Mesendoderm (in vitro differentiated cells): ENCODE measurements at regions not wholly inside any gene's neighbourhood (a gene's known extent, or its start where the extent isn't known, plus 50 kb on each side); places are given as distances from the start of the nearest gene placed in this dataset.
A peak's percentile ranks its signal among the peaks of the same experiment; 100 is the strongest.

Experiments
- DNase-seq: peaks from one replicate; pipeline ENCODE4 v3.0.0; 2013
- H2AK5ac ChIP-seq: 2 replicates; pipeline ENCODE4 v1.6.1; 2013; ENCODE audit warnings: low read length, inconsistent platforms
- H2BK120ac ChIP-seq: 2 replicates; pipeline ENCODE4 v1.6.1; 2013; ENCODE audit warnings: low read depth, mild to moderate bottlenecking, low read length, moderate library complexity, mixed read lengths
- H2BK15ac ChIP-seq: replicated peaks from 2 replicates; pipeline ENCODE4 v1.6.1; 2013; ENCODE audit warnings: low read depth, mild to moderate bottlenecking, moderate library complexity
- H2BK5ac ChIP-seq: 2 replicates; pipeline ENCODE4 v1.6.1; 2013; ENCODE audit warnings: low read length, inconsistent platforms
- H3K18ac ChIP-seq: 2 replicates; pipeline ENCODE4 v1.6.1; 2013; ENCODE audit warnings: mild to moderate bottlenecking, low read length, mixed read lengths
- H3K23ac ChIP-seq: one replicate; pipeline ENCODE4 v1.6.1; 2013; ENCODE audit warnings: low read length
- H3K27ac ChIP-seq: 2 replicates; pipeline ENCODE4 v1.5.1; 2013; ENCODE audit warnings: low read depth, mild to moderate bottlenecking, inconsistent platforms, low read length, moderate library complexity
- H3K27me3 ChIP-seq: 2 replicates; pipeline ENCODE4 v1.6.1; 2013; ENCODE audit warnings: low read length, control low read depth, mild to moderate bottlenecking, inconsistent platforms; ENCODE audit not compliant: insufficient read depth, poor library complexity
- H3K36me3 ChIP-seq: 2 replicates; pipeline ENCODE4 v1.6.1; 2013; ENCODE audit warnings: low read length, inconsistent platforms; ENCODE audit not compliant: control insufficient read depth, insufficient read depth
- H3K4ac ChIP-seq: one replicate; pipeline ENCODE4 v1.6.1; 2013; ENCODE audit warnings: low read depth, mild to moderate bottlenecking, low read length, moderate library complexity
- H3K4me1 ChIP-seq: 2 replicates; pipeline ENCODE4 v1.6.1; 2013; ENCODE audit warnings: low read depth, low read length, inconsistent platforms; ENCODE audit not compliant: control insufficient read depth
- H3K4me2 ChIP-seq: 2 replicates; pipeline ENCODE4 v1.6.1; 2013; ENCODE audit warnings: low read length
- H3K4me3 ChIP-seq: 2 replicates; pipeline ENCODE4 v1.5.1; 2013; ENCODE audit warnings: mild to moderate bottlenecking, low read length
- H3K56ac ChIP-seq: one replicate; pipeline ENCODE4 v1.6.1; 2013; ENCODE audit warnings: low read length
- H3K79me1 ChIP-seq: 2 replicates; pipeline ENCODE4 v1.6.1; 2013; ENCODE audit warnings: low read length, inconsistent platforms
- H3K79me2 ChIP-seq: 2 replicates; pipeline ENCODE4 v1.6.1; 2013; ENCODE audit warnings: mild to moderate bottlenecking, low read length; ENCODE audit not compliant: control insufficient read depth, insufficient read depth
- H3K9ac ChIP-seq: 2 replicates; pipeline ENCODE4 v1.6.1; 2013; ENCODE audit warnings: low read length, inconsistent platforms
- H4K5ac ChIP-seq: one replicate; pipeline ENCODE4 v1.6.1; 2013; ENCODE audit warnings: low read length
- H4K8ac ChIP-seq: one replicate; pipeline ENCODE4 v1.6.1; 2013; ENCODE audit warnings: low read depth, mild to moderate bottlenecking, control low read depth, low read length, moderate library complexity
- WGBS: extraction: QIAGEN DNeasy Blood & Tissue Kit; methylation state at CpG from one replicate; pipeline ENCODE4 v1.1.7; 2013; ENCODE audit warnings: low lambda C conversion rate, missing lambda C conversion rate; ENCODE audit not compliant: insufficient coverage; ENCODE audit errors: extremely low coverage; 5-methylcytosine and 5-hydroxymethylcytosine counted together

- Histone ChIP-seq H3K27me3 (no peaks in the 10 kb centered on the region), H3K79me1 (peaks cover 10% of the 10 kb centered on the region), H3K27ac (no peak overlapping the region), H2BK120ac (no peak overlapping the region), H2AK5ac (no peak overlapping the region), H4K5ac (no peak overlapping the region), H2BK15ac (no peak overlapping the region), H3K36me3 (no peaks in the 10 kb centered on the region), H3K79me2 (peaks cover 17% of the 10 kb centered on the region), H3K56ac (no peak overlapping the region), H3K18ac (no peak overlapping the region), H3K9ac (no peak overlapping the region), H2BK5ac (no peak overlapping the region), H3K4me3 (no peak overlapping the region), H3K23ac (no peak overlapping the region), H3K4ac (no peak overlapping the region), H4K8ac (no peak overlapping the region), H3K4me1 (peaks cover 34% of the 10 kb centered on the region), H3K4me2 (no peak overlapping the region)
- peak; percentile 63 for DNase-seq
- WGBS: 100% methylated on average over 1 of the region's 5 CpGs
These were observed 69.0 kb downstream of the SIPA1L2 start for GRCh38 chr1:232560940-232561339.

- peaks cover 18% of the 10 kb centered on the region for H3K79me2 ChIP-seq
- no peaks in the 10 kb centered on the region for H3K36me3 ChIP-seq
- peak overlapping the region; percentile 52 for H3K9ac ChIP-seq
- no CpG with 5 or more reads among the region's 1 CpG for WGBS
- H2BK15ac ChIP-seq: no peak overlapping the region
- H3K79me1 ChIP-seq: peaks cover 7% of the 10 kb centered on the region
- H3K27me3 ChIP-seq: no peaks in the 10 kb centered on the region
- no peak overlapping the region for H2BK120ac ChIP-seq
- no peak overlapping the region for H3K4me3 ChIP-seq
- peak overlapping the region; percentile 98 for H3K18ac ChIP-seq
- peak; percentile 96 for DNase-seq
- H3K56ac ChIP-seq: peak overlapping the region; percentile 80
- peak overlapping the region; percentile 99 for H2BK5ac ChIP-seq
- no peak overlapping the region for H3K23ac ChIP-seq
- peak overlapping the region; percentile 92 for H3K27ac ChIP-seq
- H4K5ac ChIP-seq: peak overlapping the region; percentile 40
- peaks cover 43% of the 10 kb centered on the region for H3K4me1 ChIP-seq
- no peak overlapping the region for H4K8ac ChIP-seq
- H3K4me2 ChIP-seq: no peak overlapping the region
- peak overlapping the region; percentile 40 for H2AK5ac ChIP-seq
- H3K4ac ChIP-seq: peak overlapping the region; percentile 99
These were observed 71.0 kb downstream of the SIPA1L2 start for GRCh38 chr1:232558954-232559353.

GRCh38 chr1:232557502-232558191 is 72.3 kb downstream of the SIPA1L2 start:
- H3K36me3 ChIP-seq: no peaks in the 10 kb centered on the region
- peaks cover 8% of the 10 kb centered on the region for H3K79me1 ChIP-seq
- no peaks in the 10 kb centered on the region for H3K27me3 ChIP-seq
- H2BK15ac ChIP-seq: peak overlapping the region; percentile 23
- H3K23ac ChIP-seq: peak overlapping the region; percentile 20
- DNase-seq: peak; percentile 96
- peak overlapping the region; percentile 92 for H3K56ac ChIP-seq
- peak overlapping the region; percentile 92 for H3K27ac ChIP-seq
- peak overlapping the region; percentile 99 for H2BK120ac ChIP-seq
- peaks cover 23% of the 10 kb centered on the region for H3K79me2 ChIP-seq
- H3K9ac ChIP-seq: peak overlapping the region; percentile 62
- peak overlapping the region; percentile 37 for H3K4me2 ChIP-seq
- H3K18ac ChIP-seq: peak overlapping the region; percentile 98
- peak overlapping the region; percentile 100 for H2BK5ac ChIP-seq
- WGBS: no CpG with 5 or more reads among the region's 3 CpGs
- no peak overlapping the region for H4K8ac ChIP-seq
- no peak overlapping the region for H3K4me3 ChIP-seq
- H4K5ac ChIP-seq: peak overlapping the region; percentile 36
- H3K4me1 ChIP-seq: peaks cover 48% of the 10 kb centered on the region
- H2AK5ac ChIP-seq: peak overlapping the region; percentile 45
- peak overlapping the region; percentile 98 for H3K4ac ChIP-seq

GRCh38 chr1:232557096-232557495 is 72.8 kb downstream of the SIPA1L2 start:
- peak overlapping the region; percentile 92 for H3K27ac ChIP-seq
- H4K8ac ChIP-seq: peak overlapping the region; percentile 30
- H3K4me1 ChIP-seq: peaks cover 48% of the 10 kb centered on the region
- no peaks in the 10 kb centered on the region for H3K27me3 ChIP-seq
- peaks cover 11% of the 10 kb centered on the region for H3K79me1 ChIP-seq
- peak overlapping the region; percentile 12 for H3K4me2 ChIP-seq
- peaks cover 25% of the 10 kb centered on the region for H3K79me2 ChIP-seq
- no CpG with 5 or more reads among the region's 7 CpGs for WGBS
- H3K4me3 ChIP-seq: no peak overlapping the region
- H3K9ac ChIP-seq: peak overlapping the region; percentile 48
- peak overlapping the region; percentile 98 for H3K18ac ChIP-seq
- H3K23ac ChIP-seq: peak overlapping the region; percentile 9
- H3K36me3 ChIP-seq: no peaks in the 10 kb centered on the region
- peak overlapping the region; percentile 100 for H2BK5ac ChIP-seq
- DNase-seq: peak; percentile 85
- peak overlapping the region; percentile 73 for H2AK5ac ChIP-seq
- H4K5ac ChIP-seq: peak overlapping the region; percentile 52
- peak overlapping the region; percentile 99 for H2BK120ac ChIP-seq
- H3K56ac ChIP-seq: peak overlapping the region; percentile 77
- H3K4ac ChIP-seq: peak overlapping the region; percentile 99
- peak overlapping the region; percentile 61 for H2BK15ac ChIP-seq

GRCh38 chr1:232556351-232556750 is 73.6 kb downstream of the SIPA1L2 start:
- Histone ChIP-seq H3K79me1 (peaks cover 7% of the 10 kb centered on the region), H3K27me3 (no peaks in the 10 kb centered on the region), H3K9ac (no peak overlapping the region), H3K4me1 (peaks cover 43% of the 10 kb centered on the region), H3K18ac (peak overlapping the region; percentile 68), H3K4ac (peak overlapping the region; percentile 43), H2BK5ac (no peak overlapping the region), H3K27ac (peak overlapping the region; percentile 92), H4K5ac (no peak overlapping the region), H3K56ac (peak overlapping the region; percentile 26), H3K23ac (no peak overlapping the region), H3K4me2 (no peak overlapping the region), H2BK15ac (peak overlapping the region; percentile 80), H3K79me2 (peaks cover 21% of the 10 kb centered on the region), H3K36me3 (no peaks in the 10 kb centered on the region), H2BK120ac (peak overlapping the region; percentile 86), H2AK5ac (no peak overlapping the region), H3K4me3 (no peak overlapping the region), H4K8ac (no peak overlapping the region)
- peak; percentile 49 for DNase-seq
- no CpG with 5 or more reads among the region's 5 CpGs for WGBS
